ENCODE measurements at regions not wholly inside any gene's neighbourhood (a gene's known extent, or its start where the extent isn't known, plus 50 kb on each side); places are given as distances from the start of the nearest gene placed in this dataset.
"Not testable (repeated sequence)": the region's sequence is repeated elsewhere in the genome, so short reads cannot be mapped to it uniquely, and the experiment has no call there.

DNA sequence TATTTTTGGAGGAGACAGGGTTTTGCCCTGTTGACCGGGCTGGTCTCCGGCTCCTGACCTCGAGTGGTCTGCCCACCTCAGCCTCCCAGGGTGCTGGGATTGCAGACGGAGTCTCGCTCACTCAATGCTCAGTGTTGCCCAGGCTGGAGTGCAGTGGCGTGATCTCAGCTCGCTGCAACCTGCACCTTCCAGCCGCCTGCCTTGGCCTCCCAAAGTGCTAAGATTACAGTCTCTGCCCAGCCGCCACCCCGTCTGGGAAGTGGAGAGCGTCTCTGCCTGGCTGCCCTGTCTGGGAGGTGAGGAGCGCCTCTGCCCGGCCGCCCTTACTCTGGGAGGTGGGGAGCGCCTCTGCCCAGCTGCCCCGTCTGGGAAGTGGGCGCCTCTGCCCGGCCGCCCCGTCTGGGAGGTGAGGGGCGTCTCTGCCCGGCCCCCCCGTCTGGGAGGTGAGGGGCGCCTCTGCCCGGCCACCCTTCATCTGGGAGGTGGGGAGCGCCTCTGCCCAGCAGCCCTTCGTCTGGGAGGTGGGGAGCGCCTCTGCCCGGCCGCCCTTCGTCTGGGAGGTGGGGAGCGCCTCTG lies 249.8 kb upstream of the USP15 start:
- not testable (repeated sequence) for H3K79me2 ChIP-seq (ENCODE audit: control insufficient read depth, insufficient read depth, low read length, unreplicated experiment); H3K27ac ChIP-seq (ENCODE audit: low read depth, low read length); H3K36me3 ChIP-seq (ENCODE audit: insufficient read depth, low read length); H2AFZ ChIP-seq (ENCODE audit: low read length, unreplicated experiment); H3K4me1 ChIP-seq (ENCODE audit: control insufficient read depth, insufficient read depth, low read length, unreplicated experiment); H3K4me3 ChIP-seq (ENCODE audit: low read depth, low read length); H3K27me3 ChIP-seq (ENCODE audit: insufficient read depth, low read length)

DNA sequence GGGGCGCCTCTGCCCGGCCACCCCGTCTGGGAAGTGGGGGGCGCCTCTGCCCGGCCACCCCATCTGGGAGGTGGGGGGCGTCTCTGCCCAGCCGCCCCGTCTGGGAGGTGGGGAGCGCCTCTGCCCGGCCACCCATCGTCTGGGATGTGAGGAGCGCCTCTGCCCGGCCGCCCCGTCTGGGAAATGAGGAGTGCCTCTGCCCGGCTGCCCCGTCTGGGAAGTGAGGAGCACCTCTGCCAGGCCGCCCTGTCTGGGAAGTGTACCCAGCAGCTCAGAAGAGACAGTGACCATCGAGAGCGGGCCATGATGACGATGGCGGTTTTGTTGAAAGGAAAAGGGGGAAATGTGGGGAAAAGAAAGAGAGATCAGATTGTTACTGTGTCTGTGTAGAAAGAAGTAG lies 249.2 kb upstream of the USP15 start:
- H3K27ac ChIP-seq (ENCODE audit: low read depth, low read length); H3K4me3 ChIP-seq (ENCODE audit: low read depth, low read length); H3K27me3 ChIP-seq (ENCODE audit: insufficient read depth, low read length); H3K79me2 ChIP-seq (ENCODE audit: control insufficient read depth, insufficient read depth, low read length, unreplicated experiment); H3K4me1 ChIP-seq (ENCODE audit: control insufficient read depth, insufficient read depth, low read length, unreplicated experiment); H3K36me3 ChIP-seq (ENCODE audit: insufficient read depth, low read length); H2AFZ ChIP-seq (ENCODE audit: low read length, unreplicated experiment): not testable (repeated sequence)

DNA sequence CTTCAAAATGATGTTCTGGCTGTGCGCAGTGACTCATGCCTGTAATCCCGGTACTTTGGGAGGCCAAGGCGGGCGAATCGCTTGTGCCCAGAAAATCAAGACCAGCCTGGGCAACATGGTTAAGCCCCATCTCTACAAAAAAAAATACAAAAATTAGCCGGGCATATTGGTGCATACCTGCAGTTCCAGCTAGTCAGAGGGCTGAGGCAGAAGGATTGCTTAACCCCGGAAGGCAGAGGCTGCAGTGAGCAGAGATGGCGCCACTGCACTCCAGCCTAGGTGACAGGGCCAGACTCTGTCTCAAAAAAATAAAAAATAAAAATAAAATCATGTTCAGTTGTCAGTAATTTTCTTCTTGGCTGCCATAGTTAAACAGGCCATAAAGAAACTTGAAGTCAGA lies 245.9 kb upstream of the USP15 start:
- no peaks in the 10 kb centered on the region for H3K79me2 ChIP-seq (ENCODE audit: control insufficient read depth, insufficient read depth, low read length, unreplicated experiment)
- H3K36me3 ChIP-seq (ENCODE audit: insufficient read depth, low read length): no peaks in the 10 kb centered on the region
- no peaks in the 10 kb centered on the region for H3K27me3 ChIP-seq (ENCODE audit: insufficient read depth, low read length)
- H3K4me1 ChIP-seq (ENCODE audit: control insufficient read depth, insufficient read depth, low read length, unreplicated experiment): no peaks in the 10 kb centered on the region
- H3K4me3 ChIP-seq (ENCODE audit: low read depth, low read length): no peak overlapping the region
- H2AFZ ChIP-seq (ENCODE audit: low read length, unreplicated experiment): no peak overlapping the region
- no peak overlapping the region for H3K27ac ChIP-seq (ENCODE audit: low read depth, low read length)

DNA sequence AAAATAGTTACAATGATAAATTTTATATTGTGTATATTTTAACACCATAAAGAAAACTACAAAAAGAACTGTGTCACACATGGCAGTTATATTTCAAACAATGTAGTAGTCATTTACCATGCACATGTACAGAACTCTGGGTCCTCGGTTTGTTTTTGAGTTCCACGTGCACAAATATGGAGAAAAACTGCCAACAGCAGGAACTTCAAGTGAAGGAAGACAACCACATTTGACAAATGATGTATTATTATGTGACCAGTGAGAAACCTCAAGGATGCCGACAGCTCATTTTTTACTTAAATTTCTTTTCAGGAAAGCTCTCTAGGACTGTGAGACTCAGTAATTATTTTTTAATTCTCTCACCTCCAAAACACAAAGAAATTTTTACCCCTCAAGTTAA lies 244.2 kb upstream of the USP15 start:
- Histone ChIP-seq H3K4me3 (ENCODE audit: low read depth, low read length) (no peak overlapping the region), H3K27ac (ENCODE audit: low read depth, low read length) (no peak overlapping the region), H3K27me3 (ENCODE audit: insufficient read depth, low read length) (no peaks in the 10 kb centered on the region), H3K4me1 (ENCODE audit: control insufficient read depth, insufficient read depth, low read length, unreplicated experiment) (no peaks in the 10 kb centered on the region), H3K36me3 (ENCODE audit: insufficient read depth, low read length) (no peaks in the 10 kb centered on the region), H3K79me2 (ENCODE audit: control insufficient read depth, insufficient read depth, low read length, unreplicated experiment) (no peaks in the 10 kb centered on the region), H2AFZ (ENCODE audit: low read length, unreplicated experiment) (no peak overlapping the region)

DNA sequence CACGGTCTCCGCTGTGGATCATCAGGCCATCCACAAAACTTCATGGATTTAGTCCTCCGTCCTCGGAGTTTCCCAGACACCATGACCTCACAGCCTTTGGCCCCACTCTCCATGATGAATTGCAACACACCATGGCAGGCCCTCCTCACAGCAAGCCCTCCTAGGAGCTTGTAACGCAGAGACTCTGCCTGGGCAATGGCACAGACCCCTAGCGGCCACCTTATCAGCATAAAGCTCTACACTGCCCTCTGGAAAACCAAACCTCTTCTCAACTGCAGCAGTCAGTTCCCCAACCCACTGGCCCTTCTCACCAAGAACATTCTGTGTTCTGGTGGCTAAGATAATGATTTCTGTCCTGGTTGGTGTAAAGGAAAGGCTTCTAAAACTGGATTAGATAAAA lies 238.4 kb upstream of the USP15 start:
- Histone ChIP-seq H3K4me1 (ENCODE audit: control insufficient read depth, insufficient read depth, low read length, unreplicated experiment) (no peaks in the 10 kb centered on the region), H3K4me3 (ENCODE audit: low read depth, low read length) (no peak overlapping the region), H2AFZ (ENCODE audit: low read length, unreplicated experiment) (no peak overlapping the region), H3K27me3 (ENCODE audit: insufficient read depth, low read length) (no peaks in the 10 kb centered on the region), H3K36me3 (ENCODE audit: insufficient read depth, low read length) (no peaks in the 10 kb centered on the region), H3K79me2 (ENCODE audit: control insufficient read depth, insufficient read depth, low read length, unreplicated experiment) (no peaks in the 10 kb centered on the region), H3K27ac (ENCODE audit: low read depth, low read length) (no peak overlapping the region)

DNA sequence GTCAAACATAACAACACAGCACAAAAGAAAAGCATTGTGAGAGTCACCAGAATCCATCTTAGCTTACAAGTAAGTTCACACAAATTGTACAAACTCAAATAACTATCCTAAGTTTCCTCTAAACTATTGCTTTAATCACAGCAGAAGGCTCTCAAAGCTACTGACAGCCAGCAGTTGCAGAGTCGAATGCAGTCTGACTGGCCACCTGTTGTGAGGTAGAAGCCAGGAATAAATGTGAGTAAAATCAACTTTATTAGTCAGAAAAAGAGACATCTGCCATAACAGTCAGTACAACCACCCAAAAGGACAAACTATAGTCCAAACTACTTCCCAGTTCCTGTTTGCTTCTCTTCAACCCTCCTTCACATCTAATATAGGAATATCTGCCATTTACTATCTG lies 231.7 kb upstream of the USP15 start:
- Histone ChIP-seq H3K27me3 (ENCODE audit: insufficient read depth, low read length) (no peaks in the 10 kb centered on the region), H2AFZ (ENCODE audit: low read length, unreplicated experiment) (no peak overlapping the region), H3K4me1 (ENCODE audit: control insufficient read depth, insufficient read depth, low read length, unreplicated experiment) (no peaks in the 10 kb centered on the region), H3K4me3 (ENCODE audit: low read depth, low read length) (no peak overlapping the region), H3K79me2 (ENCODE audit: control insufficient read depth, insufficient read depth, low read length, unreplicated experiment) (no peaks in the 10 kb centered on the region), H3K27ac (ENCODE audit: low read depth, low read length) (no peak overlapping the region), H3K36me3 (ENCODE audit: insufficient read depth, low read length) (no peaks in the 10 kb centered on the region)

DNA sequence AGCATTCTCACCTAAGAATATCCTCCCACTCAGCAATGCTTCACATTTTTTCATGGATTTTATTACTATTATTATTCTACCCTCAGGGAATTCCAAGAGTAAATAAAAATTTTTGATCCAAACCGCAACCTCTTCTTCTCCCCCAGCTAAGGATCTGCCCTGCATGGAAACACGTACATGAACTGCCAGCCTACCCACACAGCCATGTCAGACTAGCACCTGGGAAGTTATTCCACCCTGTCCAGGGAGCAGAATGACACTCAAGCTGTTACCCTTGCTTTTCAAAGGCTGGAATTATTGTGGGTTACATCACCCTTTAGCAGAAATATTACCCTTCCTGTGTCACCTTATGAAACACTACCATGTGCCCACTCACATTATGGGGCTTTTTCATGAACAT lies 227.3 kb upstream of the USP15 start:
- H3K27ac ChIP-seq (ENCODE audit: low read depth, low read length): no peak overlapping the region
- H3K4me1 ChIP-seq (ENCODE audit: control insufficient read depth, insufficient read depth, low read length, unreplicated experiment): no peaks in the 10 kb centered on the region
- no peaks in the 10 kb centered on the region for H3K79me2 ChIP-seq (ENCODE audit: control insufficient read depth, insufficient read depth, low read length, unreplicated experiment)
- H3K4me3 ChIP-seq (ENCODE audit: low read depth, low read length): no peak overlapping the region
- no peak overlapping the region for H2AFZ ChIP-seq (ENCODE audit: low read length, unreplicated experiment)
- no peaks in the 10 kb centered on the region for H3K27me3 ChIP-seq (ENCODE audit: insufficient read depth, low read length)
- no peaks in the 10 kb centered on the region for H3K36me3 ChIP-seq (ENCODE audit: insufficient read depth, low read length)

DNA sequence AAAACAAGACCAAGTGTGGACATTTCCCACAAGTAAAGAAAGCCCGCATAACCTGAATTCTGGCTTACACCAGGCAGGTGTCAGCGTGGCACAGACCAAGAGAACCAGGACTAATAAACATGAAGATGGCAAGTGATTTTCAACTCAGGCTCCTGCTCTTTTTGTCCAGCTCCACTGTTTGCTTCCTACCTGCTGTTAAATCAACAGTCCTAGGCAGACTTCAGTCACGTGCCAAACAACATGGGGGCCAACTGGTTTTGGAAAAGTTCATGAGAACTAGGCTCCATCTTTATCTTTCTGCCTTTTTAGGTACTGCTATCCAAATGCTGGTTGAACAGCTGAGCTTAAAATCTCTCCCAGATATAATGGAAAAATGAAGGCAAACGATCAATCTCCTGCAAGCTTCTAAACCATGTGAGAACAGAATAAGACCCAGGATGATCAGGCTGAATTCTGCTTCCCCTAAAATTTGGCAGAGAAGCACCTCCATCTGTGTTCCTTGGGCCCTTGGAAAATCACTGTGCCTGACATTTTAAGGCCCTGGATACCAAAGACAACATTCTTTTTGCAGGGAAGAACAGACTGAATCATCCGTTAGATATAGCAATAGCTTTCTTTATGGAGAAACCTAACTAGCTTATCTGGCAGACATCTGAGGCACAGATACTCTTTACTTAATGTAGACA lies 215.6 kb upstream of the USP15 start:
- H3K4me3 ChIP-seq (ENCODE audit: low read depth, low read length): no peak overlapping the region
- H2AFZ ChIP-seq (ENCODE audit: low read length, unreplicated experiment): no peak overlapping the region
- no peaks in the 10 kb centered on the region for H3K79me2 ChIP-seq (ENCODE audit: control insufficient read depth, insufficient read depth, low read length, unreplicated experiment)
- H3K4me1 ChIP-seq (ENCODE audit: control insufficient read depth, insufficient read depth, low read length, unreplicated experiment): no peaks in the 10 kb centered on the region
- H3K27me3 ChIP-seq (ENCODE audit: insufficient read depth, low read length): no peaks in the 10 kb centered on the region
- no peaks in the 10 kb centered on the region for H3K36me3 ChIP-seq (ENCODE audit: insufficient read depth, low read length)
- no peak overlapping the region for H3K27ac ChIP-seq (ENCODE audit: low read depth, low read length)

DNA sequence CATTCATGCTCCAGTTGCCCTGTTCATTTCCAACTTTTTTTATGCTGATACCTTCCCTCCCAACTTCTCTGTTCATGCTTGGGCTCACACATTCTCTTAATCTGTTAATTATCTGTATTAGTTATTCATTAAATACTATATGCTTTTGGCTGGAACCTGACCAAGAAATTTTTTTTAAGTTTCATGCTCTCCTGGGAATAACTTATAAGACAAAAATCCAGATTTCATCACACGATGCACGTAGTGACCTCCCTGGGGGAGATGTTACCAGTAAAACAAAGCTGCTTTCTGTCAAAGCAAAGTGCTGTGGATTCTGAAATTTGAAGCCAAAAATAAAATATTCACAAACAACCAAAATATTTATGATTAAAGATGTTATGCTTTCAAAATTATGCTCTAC lies 215.0 kb upstream of the USP15 start:
- Histone ChIP-seq H3K79me2 (ENCODE audit: control insufficient read depth, insufficient read depth, low read length, unreplicated experiment) (no peaks in the 10 kb centered on the region), H3K4me3 (ENCODE audit: low read depth, low read length) (no peak overlapping the region), H3K27me3 (ENCODE audit: insufficient read depth, low read length) (no peaks in the 10 kb centered on the region)

DNA sequence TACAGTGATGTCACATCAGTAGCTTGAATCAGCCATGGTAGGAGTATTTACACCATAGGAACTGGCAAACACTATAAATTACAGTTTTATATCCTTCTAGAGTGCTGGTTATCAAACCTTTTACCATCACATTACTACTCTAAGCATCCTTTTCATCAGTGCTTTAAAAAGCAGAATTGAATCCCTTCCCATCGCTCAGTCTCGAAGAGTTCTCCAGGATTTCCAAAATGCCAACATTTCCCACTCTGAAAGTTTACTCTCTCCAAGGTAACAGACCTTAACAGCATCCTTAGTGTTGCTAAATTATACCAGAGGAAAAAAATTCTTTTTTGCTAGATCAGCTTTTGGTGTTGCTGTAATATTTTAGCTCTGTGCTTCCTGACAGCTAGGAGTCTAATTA lies 209.4 kb upstream of the USP15 start:
- Histone ChIP-seq H3K27ac (ENCODE audit: low read depth, low read length) (no peak overlapping the region), H3K4me3 (ENCODE audit: low read depth, low read length) (no peak overlapping the region), H3K36me3 (ENCODE audit: insufficient read depth, low read length) (no peaks in the 10 kb centered on the region), H2AFZ (ENCODE audit: low read length, unreplicated experiment) (no peak overlapping the region), H3K4me1 (ENCODE audit: control insufficient read depth, insufficient read depth, low read length, unreplicated experiment) (no peaks in the 10 kb centered on the region), H3K79me2 (ENCODE audit: control insufficient read depth, insufficient read depth, low read length, unreplicated experiment) (no peaks in the 10 kb centered on the region), H3K27me3 (ENCODE audit: insufficient read depth, low read length) (no peaks in the 10 kb centered on the region)

More for the DNA sequence above, 215.0 kb upstream of the USP15 start:
- H3K36me3 ChIP-seq (ENCODE audit: insufficient read depth, low read length): no peaks in the 10 kb centered on the region
- no peak overlapping the region for H2AFZ ChIP-seq (ENCODE audit: low read length, unreplicated experiment)
- H3K27ac ChIP-seq (ENCODE audit: low read depth, low read length): no peak overlapping the region
- H3K4me1 ChIP-seq (ENCODE audit: control insufficient read depth, insufficient read depth, low read length, unreplicated experiment): no peaks in the 10 kb centered on the region

DNA sequence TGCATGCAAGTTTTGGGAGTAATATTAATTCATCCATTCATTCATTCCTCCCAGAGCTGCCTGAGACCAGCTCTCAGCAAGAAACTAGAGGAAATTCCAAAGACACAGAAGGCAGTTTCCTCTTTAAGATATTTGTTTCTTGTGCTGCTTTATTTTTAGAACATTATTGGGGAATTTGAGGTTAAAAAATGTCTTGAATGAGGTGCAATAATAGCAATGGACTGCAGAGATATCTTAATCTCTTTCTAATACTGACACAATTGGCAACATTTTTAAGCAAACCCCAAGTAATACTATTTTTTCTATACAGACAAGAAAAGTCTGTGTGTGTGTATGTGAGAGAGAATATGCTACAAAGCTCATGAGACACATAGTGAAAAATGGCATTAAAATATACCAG lies 190.2 kb upstream of the USP15 start:
- H2AFZ ChIP-seq (ENCODE audit: low read length, unreplicated experiment): no peak overlapping the region
- no peak overlapping the region for H3K4me3 ChIP-seq (ENCODE audit: low read depth, low read length)
- no peaks in the 10 kb centered on the region for H3K79me2 ChIP-seq (ENCODE audit: control insufficient read depth, insufficient read depth, low read length, unreplicated experiment)
- H3K36me3 ChIP-seq (ENCODE audit: insufficient read depth, low read length): no peaks in the 10 kb centered on the region
- H3K27me3 ChIP-seq (ENCODE audit: insufficient read depth, low read length): no peaks in the 10 kb centered on the region
- no peaks in the 10 kb centered on the region for H3K4me1 ChIP-seq (ENCODE audit: control insufficient read depth, insufficient read depth, low read length, unreplicated experiment)
- H3K27ac ChIP-seq (ENCODE audit: low read depth, low read length): no peak overlapping the region
